HEK293T (cell line): ENCODE measurements at regions not wholly inside any gene's neighbourhood (a gene's known extent, or its start where the extent isn't known, plus 50 kb on each side); places are given as distances from the start of the nearest gene placed in this dataset.

Experiments used
- CTCF ChIA-PET: fragments of 350-600 bp; formaldehyde crosslinking; extraction: SDS; loops from one replicate; lab custom pipeline; 2021; ENCODE audit warnings: antibody characterized with exemption, inconsistent platforms; lab: Yijun Ruan, JAX
- POLR2A ChIA-PET: fragments of 350-600 bp; formaldehyde crosslinking; extraction: SDS; loops from one replicate; lab custom pipeline; 2020; ENCODE audit warnings: antibody characterized with exemption, inconsistent platforms; lab: Yijun Ruan, JAX
- DNase-seq: peaks from one replicate; pipeline ENCODE4 v3.0.0; 2012; ENCODE audit warnings: mixed read lengths; ENCODE audit errors: extremely low spot score
- ARNT ChIP-seq: fragments of 450-650 bp; IDR thresholded peaks from 2 replicates; pipeline ENCODE4 v1.6.1; 2017; ENCODE audit warnings: mild to moderate bottlenecking
- BHLHE40 ChIP-seq: fragments of 450-650 bp; IDR thresholded peaks from 2 replicates; pipeline ENCODE4 v1.6.1; 2016; ENCODE audit warnings: mild to moderate bottlenecking, moderate library complexity, borderline replicate concordance
- CTBP1 ChIP-seq: fragments of 450-650 bp; IDR thresholded peaks from 2 replicates; pipeline ENCODE4 v1.6.1; 2016; ENCODE audit warnings: borderline replicate concordance
- ELF4 ChIP-seq: fragments of 450-650 bp; IDR thresholded peaks from 2 replicates; pipeline ENCODE4 v1.6.1; 2017; ENCODE audit warnings: antibody characterized with exemption
- FOXA1 ChIP-seq: fragments of 450-650 bp; IDR thresholded peaks from 2 replicates; pipeline ENCODE4 v1.6.1; 2016; ENCODE audit warnings: mild to moderate bottlenecking
- FOXK2 ChIP-seq: fragments of 450-650 bp; IDR thresholded peaks from 2 replicates; pipeline ENCODE4 v1.6.1; 2016; ENCODE audit warnings: mild to moderate bottlenecking
- FOXM1 ChIP-seq: fragments of 450-650 bp; IDR thresholded peaks from 2 replicates; pipeline ENCODE4 v1.6.1; 2017; ENCODE audit warnings: mild to moderate bottlenecking, borderline replicate concordance
- HDGF ChIP-seq: fragments of 450-650 bp; IDR thresholded peaks from 2 replicates; pipeline ENCODE4 v1.6.1; 2017; ENCODE audit warnings: antibody characterized with exemption, borderline replicate concordance
- L3MBTL2 ChIP-seq: fragments of 450-650 bp; conservative IDR thresholded peaks from 2 replicates; pipeline ENCODE4 v1.6.1; 2016; ENCODE audit warnings: mild to moderate bottlenecking
- LEF1 ChIP-seq: fragments of 450-650 bp; IDR thresholded peaks from 2 replicates; pipeline ENCODE4 v1.6.1; 2017; ENCODE audit warnings: mild to moderate bottlenecking, borderline replicate concordance
- NFRKB ChIP-seq: fragments of 450-650 bp; IDR thresholded peaks from 2 replicates; pipeline ENCODE4 v1.6.1; 2016; ENCODE audit warnings: mild to moderate bottlenecking, moderate library complexity
- PKNOX1 ChIP-seq: fragments of 450-650 bp; IDR thresholded peaks from 2 replicates; pipeline ENCODE4 v1.6.1; 2016
- SP1 ChIP-seq: fragments of 450-650 bp; IDR thresholded peaks from 2 replicates; pipeline ENCODE4 v1.6.1; 2017
- SUZ12 ChIP-seq: fragments of 450-650 bp; IDR thresholded peaks from 2 replicates; pipeline ENCODE4 v1.6.1; 2016; ENCODE audit warnings: mild to moderate bottlenecking
- TARDBP ChIP-seq: fragments of 450-650 bp; IDR thresholded peaks from 2 replicates; pipeline ENCODE4 v1.6.1; 2016
- ZNF384 ChIP-seq: fragments of 450-650 bp; IDR thresholded peaks from 2 replicates; pipeline ENCODE4 v1.6.1; 2016

- CTCF ChIA-PET = no interaction called here
- POLR2A ChIA-PET = no interaction called here
- DNase-seq = no peak
- TF ChIP-seq ZNF384 (no peak), SP1 (no peak), L3MBTL2 (no peak), CTBP1 (no peak)
Observed at GRCh38 chr13:84025824-84026223, 143.6 kb upstream of the SLITRK1 start.

GRCh38 chr13:83996415-83996814 is 114.1 kb upstream of the SLITRK1 start:
- DNase-seq = no peak
- ChIA-PET POLR2A (no interaction called here), CTCF (no interaction called here)
- no peak for TF ChIP-seq FOXK2
- TF ChIP-seq FOXA1 = no peak
- no peak for TF ChIP-seq ZNF384
- no peak for TF ChIP-seq ARNT
- no peak for TF ChIP-seq BHLHE40
- no peak for TF ChIP-seq HDGF
- no peak for TF ChIP-seq TARDBP
- no peak for TF ChIP-seq ELF4
- TF ChIP-seq SUZ12 = no peak
- TF ChIP-seq NFRKB = no peak
- no peak for TF ChIP-seq FOXM1
- no peak for TF ChIP-seq PKNOX1
- no peak for TF ChIP-seq SP1
- TF ChIP-seq LEF1 = no peak
- TF ChIP-seq CTBP1 = no peak
- no peak for TF ChIP-seq L3MBTL2

GRCh38 chr13:83995930-83996329 is 113.7 kb upstream of the SLITRK1 start:
- TF ChIP-seq ARNT = no peak
- no peak for TF ChIP-seq ELF4
- TF ChIP-seq TARDBP = no peak
- TF ChIP-seq FOXM1 = no peak
- TF ChIP-seq L3MBTL2 = no peak
- TF ChIP-seq SP1 = no peak
- TF ChIP-seq HDGF = no peak
- no peak for TF ChIP-seq FOXK2
- TF ChIP-seq NFRKB = no peak
- no peak for TF ChIP-seq CTBP1
- no peak for TF ChIP-seq FOXA1
- TF ChIP-seq PKNOX1 = no peak
- no peak for TF ChIP-seq SUZ12
- TF ChIP-seq ZNF384 = no peak
- no peak for TF ChIP-seq LEF1
- no peak for TF ChIP-seq BHLHE40
- ChIA-PET POLR2A (no interaction called here), CTCF (no interaction called here)
- no peak for DNase-seq

- no peak for TF ChIP-seq SUZ12
- TF ChIP-seq FOXK2 = no peak
- TF ChIP-seq NFRKB = no peak
- no peak for TF ChIP-seq FOXA1
- no peak for TF ChIP-seq PKNOX1
- no peak for TF ChIP-seq LEF1
- TF ChIP-seq BHLHE40 = no peak
- POLR2A ChIA-PET = no interaction called here
- CTCF ChIA-PET = no interaction called here
- no peak for DNase-seq
Observed at GRCh38 chr13:83992566-83993358, 110.5 kb upstream of the SLITRK1 start.

GRCh38 chr13:83987394-83987793 is 105.1 kb upstream of the SLITRK1 start:
- POLR2A ChIA-PET = no interaction called here
- TF ChIP-seq FOXM1 = no peak
- TF ChIP-seq ARNT = no peak
- TF ChIP-seq ELF4 = no peak
- TF ChIP-seq BHLHE40 = no peak
- no peak for DNase-seq
- CTCF ChIA-PET = no interaction called here

GRCh38 chr13:83984793-83985192 is 102.5 kb upstream of the SLITRK1 start:
- ChIA-PET POLR2A (no interaction called here), CTCF (no interaction called here)
- no peak for DNase-seq
- TF ChIP-seq BHLHE40 = no peak
- TF ChIP-seq LEF1 = no peak

- POLR2A ChIA-PET = no interaction called here
- no peak for DNase-seq
- CTCF ChIA-PET = no interaction called here
- TF ChIP-seq SP1 (no peak), SUZ12 (no peak), L3MBTL2 (no peak), FOXK2 (no peak), ARNT (no peak), CTBP1 (no peak), ELF4 (no peak), FOXM1 (no peak), LEF1 (no peak), BHLHE40 (no peak), ZNF384 (no peak), NFRKB (no peak), HDGF (no peak), TARDBP (no peak), FOXA1 (no peak), PKNOX1 (no peak)
Observed at GRCh38 chr13:83980331-83980730, 98.1 kb upstream of the SLITRK1 start.
